Right forelimb (tissue), 1 donor: ENCODE measurements at regions not wholly inside any gene's neighbourhood (a gene's known extent, or its start where the extent isn't known, plus 50 kb on each side); places are given as distances from the start of the nearest gene placed in this dataset.

Experiments
- DNase-seq: peaks from one replicate; pipeline ENCODE4 v3.0.0-alpha.2; 2018

GRCh38 chr21:22941779-22942490 lies 1943.7 kb downstream of the NCAM2 start:
- DNase-seq, result no peak

GRCh38 chr21:22955559-22955958 lies 1957.3 kb downstream of the NCAM2 start:
- no peak for DNase-seq

- DNase-seq, result no peak
Observed at GRCh38 chr21:22961258-22961657, 1963.0 kb downstream of the NCAM2 start.

GRCh38 chr21:22965455-22966135 lies 1967.4 kb downstream of the NCAM2 start:
- no peak for DNase-seq

GRCh38 chr21:22981819-22982218 lies 1983.6 kb downstream of the NCAM2 start:
- no peak for DNase-seq

GRCh38 chr21:22993144-22993543 lies 1994.9 kb downstream of the NCAM2 start:
- no peak for DNase-seq

GRCh38 chr21:22993822-22994574 lies 1995.8 kb downstream of the NCAM2 start:
- DNase-seq, result no peak

GRCh38 chr21:23003951-23004350 lies 2005.7 kb downstream of the NCAM2 start:
- DNase-seq, result no peak

GRCh38 chr21:23008601-23009202 lies 2010.5 kb downstream of the NCAM2 start:
- DNase-seq, result no peak

GRCh38 chr21:23009360-23009759 lies 2011.2 kb downstream of the NCAM2 start:
- DNase-seq, result no peak

GRCh38 chr21:23014021-23014420 lies 2015.8 kb downstream of the NCAM2 start:
- DNase-seq, result no peak

- no peak for DNase-seq
Observed at GRCh38 chr21:23016617-23017016, 2018.4 kb downstream of the NCAM2 start.

- no peak for DNase-seq
Observed at GRCh38 chr21:23017989-23018388, 2019.8 kb downstream of the NCAM2 start.

GRCh38 chr21:23020969-23021368 lies 2022.8 kb downstream of the NCAM2 start:
- DNase-seq, result no peak

GRCh38 chr21:23021481-23021880 lies 2023.3 kb downstream of the NCAM2 start:
- no peak for DNase-seq

GRCh38 chr21:23026878-23027277 lies 2028.7 kb downstream of the NCAM2 start:
- DNase-seq, result no peak

- no peak for DNase-seq
Observed at GRCh38 chr21:23039846-23040245, 2041.6 kb downstream of the NCAM2 start.

GRCh38 chr21:23045955-23046354 lies 2047.7 kb downstream of the NCAM2 start:
- no peak for DNase-seq

GRCh38 chr21:23067672-23068071 lies 2069.5 kb downstream of the NCAM2 start:
- DNase-seq, result no peak

- DNase-seq, result no peak
Observed at GRCh38 chr21:23083242-23083641, 2085.0 kb downstream of the NCAM2 start.

GRCh38 chr21:23093259-23093658 lies 2095.1 kb downstream of the NCAM2 start:
- DNase-seq, result no peak

- DNase-seq, result no peak
Observed at GRCh38 chr21:23099185-23099584, 2101.0 kb downstream of the NCAM2 start.

GRCh38 chr21:23101111-23101510 lies 2102.9 kb downstream of the NCAM2 start:
- DNase-seq, result no peak
